Endodermal cell (in vitro differentiated cells): ENCODE measurements at regions not wholly inside any gene's neighbourhood (a gene's known extent, or its start where the extent isn't known, plus 50 kb on each side); places are given as distances from the start of the nearest gene placed in this dataset.

Source experiments
- DNase-seq: peaks from one replicate; pipeline ENCODE4 v3.0.0-alpha.2; 2017
- H3K27ac ChIP-seq: 2 replicates; pipeline ENCODE4 v1.5.1; 2013; ENCODE audit warnings: mild to moderate bottlenecking, low read depth, low read length, moderate library complexity
- H3K27me3 ChIP-seq: 2 replicates; pipeline ENCODE4 v1.6.1; 2013; ENCODE audit warnings: mild to moderate bottlenecking, low read length, moderate library complexity; ENCODE audit not compliant: insufficient read depth, control insufficient read depth, poor library complexity, severe bottlenecking
- H3K36me3 ChIP-seq: 2 replicates; pipeline ENCODE4 v1.7.0; 2013; ENCODE audit warnings: mild to moderate bottlenecking, low read length, moderate library complexity; ENCODE audit not compliant: control insufficient read depth, insufficient read depth
- H3K4me1 ChIP-seq: one replicate; pipeline ENCODE4 v1.7.0; 2013; ENCODE audit warnings: low read length; ENCODE audit not compliant: control insufficient read depth, insufficient read depth
- H3K4me3 ChIP-seq: 2 replicates; pipeline ENCODE4 v1.5.1; 2013; ENCODE audit warnings: mild to moderate bottlenecking, low read length, moderate library complexity
- H3K9ac ChIP-seq: 2 replicates; pipeline ENCODE4 v1.6.1; 2013; ENCODE audit warnings: mild to moderate bottlenecking, low read length, moderate library complexity; ENCODE audit not compliant: poor library complexity, severe bottlenecking; ENCODE audit errors: extremely low read depth
- H3K9me3 ChIP-seq: 2 replicates; pipeline ENCODE4 v1.6.1; 2013; ENCODE audit warnings: mild to moderate bottlenecking, low read length, moderate library complexity; ENCODE audit not compliant: control insufficient read depth
- H3K27ac Mint-ChIP-seq: 2 replicates; pipeline ENCODE4 v1.8.0; 2020; ENCODE audit warnings: mixed read lengths
- H3K27me3 Mint-ChIP-seq: 2 replicates; pipeline ENCODE4 v1.8.0; 2021; ENCODE audit warnings: mild to moderate bottlenecking, mixed read lengths; ENCODE audit not compliant: insufficient read depth
- H3K36me3 Mint-ChIP-seq: 2 replicates; pipeline ENCODE4 v1.8.0; 2020; ENCODE audit warnings: low read depth, mixed read lengths
- H3K4me1 Mint-ChIP-seq: 2 replicates; pipeline ENCODE4 v1.8.0; 2020; ENCODE audit warnings: mixed read lengths
- H3K4me3 Mint-ChIP-seq: 2 replicates; pipeline ENCODE4 v1.8.0; 2020; ENCODE audit warnings: mild to moderate bottlenecking, moderate library complexity, mixed read lengths
- H3K9me3 Mint-ChIP-seq: 2 replicates; pipeline ENCODE4 v1.8.0; 2020; ENCODE audit warnings: mild to moderate bottlenecking, mixed read lengths
- CTCF ChIP-seq: fragments of 200-600 bp; sonication (generic); conservative IDR thresholded peaks from 2 replicates; pipeline ENCODE4 v1.5.0; 2021; ENCODE audit warnings: antibody characterized with exemption, mild to moderate bottlenecking
- WGBS, 2 experiments: methylation state at CpG; one replicate each; pipeline versions ENCODE4 v1.1.5 to v1.1.7; 2013; ENCODE audit warnings: missing lambda C conversion rate in 2 of 2, mixed read lengths in 1 of 2; ENCODE audit not compliant: insufficient coverage in 1 of 2, insufficient read length in 1 of 2; 5-methylcytosine and 5-hydroxymethylcytosine counted together

- Histone ChIP-seq H3K27ac (no peak overlapping the region), H3K27me3 (no peaks in the 10 kb centered on the region), H3K9me3 (no peaks in the 10 kb centered on the region), H3K4me3 (no peak overlapping the region), H3K9ac (no peak overlapping the region), H3K4me1 (no peaks in the 10 kb centered on the region), H3K36me3 (no peaks in the 10 kb centered on the region)
- WGBS, 2 experiments, result 91 to 100% methylated on average over 3 to 8 of the region's 8 CpGs
- TF ChIP-seq CTCF, result no peak
- no peak overlapping the region for H3K27ac Mint-ChIP-seq
- no peak overlapping the region for H3K4me3 Mint-ChIP-seq
- H3K4me1 Mint-ChIP-seq, result peaks cover 19% of the 10 kb centered on the region
- peaks cover 4% of the 10 kb centered on the region for H3K27me3 Mint-ChIP-seq
- no peak for DNase-seq
- H3K9me3 Mint-ChIP-seq, result no peaks in the 10 kb centered on the region
- no peaks in the 10 kb centered on the region for H3K36me3 Mint-ChIP-seq
Observed at GRCh38 chr1:212228591-212229119, 56.6 kb upstream of the PPP2R5A start.

- no peak overlapping the region for H3K9ac ChIP-seq
- Mint-ChIP-seq H3K27ac (no peak overlapping the region), H3K27me3 (peaks cover 4% of the 10 kb centered on the region), H3K4me3 (no peak overlapping the region), H3K4me1 (peaks cover 19% of the 10 kb centered on the region), H3K9me3 (no peaks in the 10 kb centered on the region), H3K36me3 (no peaks in the 10 kb centered on the region)
- TF ChIP-seq CTCF, result no peak
- no peak for DNase-seq
- H3K4me1 ChIP-seq, result no peaks in the 10 kb centered on the region
- no peaks in the 10 kb centered on the region for H3K9me3 ChIP-seq
- no peak overlapping the region for H3K27ac ChIP-seq
- H3K4me3 ChIP-seq, result no peak overlapping the region
- WGBS, 2 experiments, result 80 to 93% methylated on average over 2 of the region's 2 CpGs
- H3K27me3 ChIP-seq, result no peaks in the 10 kb centered on the region
- no peaks in the 10 kb centered on the region for H3K36me3 ChIP-seq
Observed at GRCh38 chr1:212229654-212230053, 55.6 kb upstream of the PPP2R5A start.

GRCh38 chr1:212230329-212230728 lies 54.9 kb upstream of the PPP2R5A start:
- WGBS, 2 experiments, result 90 to 100% methylated on average over 2 to 3 of the region's 3 CpGs
- H3K36me3 Mint-ChIP-seq, result no peaks in the 10 kb centered on the region
- H3K4me1 ChIP-seq, result no peaks in the 10 kb centered on the region
- H3K27ac ChIP-seq, result no peak overlapping the region
- H3K9me3 ChIP-seq, result no peaks in the 10 kb centered on the region
- no peaks in the 10 kb centered on the region for H3K9me3 Mint-ChIP-seq
- H3K36me3 ChIP-seq, result no peaks in the 10 kb centered on the region
- DNase-seq, result no peak
- no peak for TF ChIP-seq CTCF
- H3K27me3 Mint-ChIP-seq, result peaks cover 4% of the 10 kb centered on the region
- peaks cover 18% of the 10 kb centered on the region for H3K4me1 Mint-ChIP-seq
- no peak overlapping the region for H3K4me3 ChIP-seq
- H3K4me3 Mint-ChIP-seq, result no peak overlapping the region
- H3K27ac Mint-ChIP-seq, result no peak overlapping the region
- no peaks in the 10 kb centered on the region for H3K27me3 ChIP-seq
- no peak overlapping the region for H3K9ac ChIP-seq
